Superior temporal gyrus (tissue), 1 donor: ENCODE measurements at regions not wholly inside any gene's neighbourhood (a gene's known extent, or its start where the extent isn't known, plus 50 kb on each side); places are given as distances from the start of the nearest gene placed in this dataset.

Experiments used
- DNase-seq: peaks from one replicate; pipeline ENCODE4 v3.0.0-alpha.2; 2016; ENCODE audit errors: extremely low spot score

- no peak for DNase-seq
These were observed 189.4 kb downstream of the TMEM182 start for GRCh38 chr2:102951249-102951648.

GRCh38 chr2:102967451-102967850, 205.6 kb downstream of the TMEM182 start:
- no peak for DNase-seq

- DNase-seq, result no peak
These were observed 206.5 kb downstream of the TMEM182 start for GRCh38 chr2:102968375-102968774.

- no peak for DNase-seq
These were observed 209.9 kb downstream of the TMEM182 start for GRCh38 chr2:102971701-102972100.

- DNase-seq, result peak; percentile 78
These were observed 214.5 kb downstream of the TMEM182 start for GRCh38 chr2:102975996-102976975.

GRCh38 chr2:102977426-102978090, 215.7 kb downstream of the TMEM182 start:
- DNase-seq, result no peak

GRCh38 chr2:102978091-102978490, 216.3 kb downstream of the TMEM182 start:
- DNase-seq, result no peak

GRCh38 chr2:102979429-102979828, 217.6 kb downstream of the TMEM182 start:
- peak; percentile 22 for DNase-seq

GRCh38 chr2:102983786-102984185, 222.0 kb downstream of the TMEM182 start:
- DNase-seq, result no peak

GRCh38 chr2:102986826-102987490, 225.1 kb downstream of the TMEM182 start:
- no peak for DNase-seq

GRCh38 chr2:102992607-102993006, 230.8 kb downstream of the TMEM182 start:
- DNase-seq, result no peak

GRCh38 chr2:102999958-103000357, 238.1 kb downstream of the TMEM182 start:
- DNase-seq, result no peak

- no peak for DNase-seq
These were observed 241.1 kb downstream of the TMEM182 start for GRCh38 chr2:103002954-103003353.

- DNase-seq, result no peak
These were observed 242.0 kb downstream of the TMEM182 start for GRCh38 chr2:103003750-103004260.

GRCh38 chr2:103004426-103004942, 242.7 kb downstream of the TMEM182 start:
- DNase-seq, result no peak

- DNase-seq, result no peak
These were observed 243.6 kb downstream of the TMEM182 start for GRCh38 chr2:103005393-103005792.

- no peak for DNase-seq
These were observed 245.3 kb downstream of the TMEM182 start for GRCh38 chr2:103007086-103007485.

GRCh38 chr2:103008586-103008985, 246.8 kb downstream of the TMEM182 start:
- DNase-seq, result no peak

- DNase-seq, result no peak
These were observed 248.0 kb downstream of the TMEM182 start for GRCh38 chr2:103009871-103010270.

GRCh38 chr2:103010306-103010705, 248.5 kb downstream of the TMEM182 start:
- no peak for DNase-seq

GRCh38 chr2:103010751-103011150, 248.9 kb downstream of the TMEM182 start:
- DNase-seq, result no peak

GRCh38 chr2:103012590-103012989, 250.8 kb downstream of the TMEM182 start:
- DNase-seq, result no peak
